ENCODE measurements at regions not wholly inside any gene's neighbourhood (a gene's known extent, or its start where the extent isn't known, plus 50 kb on each side); places are given as distances from the start of the nearest gene placed in this dataset.

- no peak for DNase-seq
These were observed 161.5 kb upstream of the STXBP5 start for GRCh38 chr6:147042679-147043078.

- DNase-seq = no peak
These were observed 160.2 kb upstream of the STXBP5 start for GRCh38 chr6:147043994-147044477.

- DNase-seq = no peak
These were observed 157.9 kb upstream of the STXBP5 start for GRCh38 chr6:147046141-147046877.

- DNase-seq = no peak
These were observed 155.3 kb upstream of the STXBP5 start for GRCh38 chr6:147048930-147049329.

- no peak for DNase-seq
These were observed 150.8 kb upstream of the STXBP5 start for GRCh38 chr6:147053311-147053921.

GRCh38 chr6:147054158-147054557 is 150.1 kb upstream of the STXBP5 start:
- no peak for DNase-seq

- DNase-seq = no peak
These were observed 149.3 kb upstream of the STXBP5 start for GRCh38 chr6:147054871-147055270.

GRCh38 chr6:147055821-147056392 is 148.3 kb upstream of the STXBP5 start:
- no peak for DNase-seq

- DNase-seq = no peak
These were observed 147.0 kb upstream of the STXBP5 start for GRCh38 chr6:147057188-147057587.

- no peak for DNase-seq
These were observed 146.4 kb upstream of the STXBP5 start for GRCh38 chr6:147057705-147058342.

- DNase-seq = no peak
These were observed 145.3 kb upstream of the STXBP5 start for GRCh38 chr6:147058786-147059385.

- no peak for DNase-seq
These were observed 143.6 kb upstream of the STXBP5 start for GRCh38 chr6:147060636-147061035.

- no peak for DNase-seq
These were observed 143.0 kb upstream of the STXBP5 start for GRCh38 chr6:147061252-147061651.

- DNase-seq = no peak
These were observed 140.7 kb upstream of the STXBP5 start for GRCh38 chr6:147063469-147064031.

GRCh38 chr6:147065786-147066185 is 138.4 kb upstream of the STXBP5 start:
- no peak for DNase-seq

GRCh38 chr6:147067184-147067583 is 137.0 kb upstream of the STXBP5 start:
- no peak for DNase-seq

- no peak for DNase-seq
These were observed 132.4 kb upstream of the STXBP5 start for GRCh38 chr6:147071776-147072175.

GRCh38 chr6:147075381-147075780 is 128.8 kb upstream of the STXBP5 start:
- no peak for DNase-seq

GRCh38 chr6:147077251-147077650 is 127.0 kb upstream of the STXBP5 start:
- DNase-seq = no peak

GRCh38 chr6:147078106-147078505 is 126.1 kb upstream of the STXBP5 start:
- no peak for DNase-seq

- no peak for DNase-seq
These were observed 125.6 kb upstream of the STXBP5 start for GRCh38 chr6:147078602-147079001.

GRCh38 chr6:147080225-147080624 is 124.0 kb upstream of the STXBP5 start:
- DNase-seq = no peak

GRCh38 chr6:147081076-147081609 is 123.1 kb upstream of the STXBP5 start:
- no peak for DNase-seq

Measured in CD4-positive, alpha-beta T cell treated with Interleukin-4 for 1 hour (primary cell).